Stimulated activated CD8-positive, alpha-beta memory T cell treated with anti-CD3 and anti-CD28 coated beads, Interleukin-7, amount 100 ng/mL, for 48 hours (primary cell): ENCODE measurements at regions not wholly inside any gene's neighbourhood (a gene's known extent, or its start where the extent isn't known, plus 50 kb on each side); places are given as distances from the start of the nearest gene placed in this dataset.

Source experiments
- DNase-seq, 2 donors: peaks; one replicate each; pipeline ENCODE4 v3.0.0-alpha.2; 2020; ENCODE audit warnings: low read depth in 1 of 2; ENCODE audit errors: extremely low read depth in 1 of 2

DNA sequence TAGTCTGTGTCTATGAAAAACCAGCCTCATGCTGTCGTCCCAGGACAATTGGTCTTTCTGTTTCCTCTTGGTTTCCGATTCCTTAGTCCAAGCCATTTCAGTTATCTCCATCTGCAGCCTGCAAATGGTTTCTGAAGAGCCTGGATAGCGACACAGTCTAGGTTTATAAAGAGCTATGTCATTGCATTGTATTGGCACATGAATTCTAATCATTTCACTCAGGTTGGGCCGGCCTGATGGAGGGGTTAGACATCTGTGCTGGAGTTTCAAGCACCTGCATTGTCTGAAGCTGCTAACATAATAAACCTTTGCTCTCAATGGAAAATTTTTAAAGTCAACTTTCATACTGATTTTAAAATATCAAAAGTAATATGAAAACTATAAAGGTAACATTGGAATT lies 232.6 kb upstream of the MAP3K7 start:
- no peak for DNase-seq

DNA sequence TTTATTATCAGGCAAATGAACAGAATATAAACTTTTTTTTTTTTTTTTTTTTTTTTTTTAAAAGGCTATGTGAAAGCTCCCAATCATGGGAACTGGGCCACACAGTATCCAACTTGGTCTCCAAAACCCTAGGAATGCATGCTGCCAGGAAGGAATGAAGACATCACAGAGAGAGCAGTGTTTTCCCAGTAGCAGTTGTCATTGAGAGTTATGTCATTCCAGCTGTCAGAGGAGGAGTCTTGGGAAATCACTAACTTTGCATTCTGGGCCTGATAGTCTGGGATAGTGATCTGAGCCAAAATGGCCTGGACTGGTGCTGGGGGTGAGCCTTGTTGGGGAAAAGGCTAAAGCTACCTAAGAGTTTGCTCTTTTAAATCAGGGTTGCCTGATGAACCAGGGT lies 231.3 kb upstream of the MAP3K7 start:
- no peak for DNase-seq

DNA sequence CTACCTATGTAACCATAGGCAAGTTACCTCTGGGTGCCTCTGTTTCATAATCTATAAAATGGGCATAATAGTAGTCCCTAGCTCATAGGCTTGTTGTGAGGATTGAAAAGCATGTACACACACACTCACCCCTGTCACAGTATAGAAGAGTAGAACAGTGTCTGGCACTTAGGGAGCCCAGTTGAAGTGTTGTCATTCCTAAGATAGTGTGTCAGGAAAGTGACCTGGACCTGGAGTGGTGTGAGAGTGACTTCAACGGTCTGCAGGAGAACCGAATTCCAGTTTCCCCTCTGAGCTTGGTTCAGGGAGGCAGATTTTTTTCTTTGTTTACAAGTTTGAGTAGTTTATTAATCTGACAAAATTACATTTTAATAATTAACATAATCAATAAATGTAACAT lies 229.9 kb upstream of the MAP3K7 start:
- DNase-seq: no peak

DNA sequence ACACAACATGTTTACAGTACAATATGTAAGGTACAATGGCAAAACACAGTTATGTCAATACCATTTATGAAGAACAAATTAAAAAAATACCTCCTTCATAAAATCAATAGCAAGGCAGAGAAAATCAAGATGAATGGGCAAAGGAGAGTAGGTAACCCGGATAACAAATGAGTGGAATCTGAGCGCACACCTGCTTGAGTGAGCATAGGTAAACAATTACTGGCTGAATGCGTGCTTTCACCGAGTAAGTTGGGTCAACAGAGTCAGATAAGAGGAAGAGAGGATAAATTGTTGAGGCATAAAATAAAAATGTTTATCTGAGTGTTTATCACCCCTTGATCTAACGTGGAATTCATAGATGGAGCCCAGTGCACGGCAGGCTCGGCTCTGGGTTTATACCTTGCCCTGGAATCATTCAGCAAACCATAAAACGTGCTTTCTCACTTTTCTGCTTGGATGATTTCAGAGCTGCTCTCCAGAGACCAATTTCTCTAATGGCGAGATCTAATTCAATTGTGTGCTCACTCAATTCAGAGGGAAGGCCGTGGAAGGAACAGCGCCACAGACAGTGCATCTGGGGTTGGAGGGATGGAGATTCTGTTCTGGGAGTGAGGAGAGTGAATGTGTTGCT lies 224.8 kb upstream of the MAP3K7 start:
- no peak for DNase-seq

DNA sequence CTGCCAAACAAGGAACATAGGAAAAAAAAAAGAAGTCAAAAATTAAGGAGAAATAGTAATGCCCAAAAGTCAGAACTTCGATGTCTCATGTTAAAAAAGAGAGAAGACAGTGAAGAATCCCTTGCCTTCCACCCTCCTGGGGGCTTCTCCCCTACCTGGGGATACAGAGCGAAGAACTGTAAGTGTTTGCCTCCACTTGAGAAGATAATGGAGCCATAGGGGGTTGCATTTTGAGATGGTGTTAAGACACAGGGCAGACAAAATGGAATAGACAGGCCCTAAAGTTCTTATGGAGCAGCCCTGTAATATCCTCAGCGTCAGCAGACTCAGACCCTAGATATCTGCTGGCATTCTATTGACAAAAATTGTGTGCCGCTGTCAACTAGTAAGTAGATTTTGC lies 222.2 kb upstream of the MAP3K7 start:
- DNase-seq: no peak

DNA sequence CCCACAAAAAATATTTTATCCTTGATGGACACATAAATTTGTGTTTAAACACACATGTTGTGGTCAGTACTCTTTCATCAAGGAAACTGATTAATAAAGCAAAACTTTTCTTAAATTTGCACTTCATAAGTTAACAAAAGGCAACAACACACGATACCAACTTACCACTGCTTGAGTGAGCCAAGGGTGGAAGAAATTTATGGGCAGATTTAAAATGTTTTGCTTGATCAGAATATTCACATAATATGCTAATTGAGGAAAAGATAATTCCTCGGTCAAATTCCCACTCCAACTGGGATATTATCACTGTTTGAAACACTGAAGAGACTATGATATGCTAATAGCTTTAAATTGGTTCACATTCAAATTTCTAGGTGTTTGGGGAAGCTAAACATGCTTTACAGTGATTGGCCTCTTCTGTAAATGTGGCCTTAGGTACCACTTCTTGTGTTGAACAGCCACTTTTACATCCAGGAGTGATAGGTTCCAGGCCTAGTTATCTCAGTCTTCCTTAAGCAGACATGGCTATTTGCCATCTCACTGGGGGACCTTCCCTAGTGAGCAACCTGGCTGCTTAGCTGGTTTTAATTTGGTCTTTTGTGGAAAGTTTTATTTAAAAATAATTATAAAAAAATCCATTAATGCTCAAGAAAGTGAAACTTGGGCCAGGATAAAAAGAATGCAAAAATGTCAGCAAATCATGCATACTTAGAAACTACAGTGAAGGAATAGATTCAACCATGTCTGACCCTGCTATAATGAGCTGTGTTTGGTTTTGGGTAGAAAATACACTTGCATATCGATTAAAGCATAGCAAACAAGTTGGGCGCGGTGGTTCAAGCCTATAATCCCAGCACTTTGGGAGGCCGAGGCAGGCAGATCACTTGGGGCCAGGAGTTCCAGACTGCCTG lies 221.2 kb upstream of the MAP3K7 start:
- DNase-seq: no peak

DNA sequence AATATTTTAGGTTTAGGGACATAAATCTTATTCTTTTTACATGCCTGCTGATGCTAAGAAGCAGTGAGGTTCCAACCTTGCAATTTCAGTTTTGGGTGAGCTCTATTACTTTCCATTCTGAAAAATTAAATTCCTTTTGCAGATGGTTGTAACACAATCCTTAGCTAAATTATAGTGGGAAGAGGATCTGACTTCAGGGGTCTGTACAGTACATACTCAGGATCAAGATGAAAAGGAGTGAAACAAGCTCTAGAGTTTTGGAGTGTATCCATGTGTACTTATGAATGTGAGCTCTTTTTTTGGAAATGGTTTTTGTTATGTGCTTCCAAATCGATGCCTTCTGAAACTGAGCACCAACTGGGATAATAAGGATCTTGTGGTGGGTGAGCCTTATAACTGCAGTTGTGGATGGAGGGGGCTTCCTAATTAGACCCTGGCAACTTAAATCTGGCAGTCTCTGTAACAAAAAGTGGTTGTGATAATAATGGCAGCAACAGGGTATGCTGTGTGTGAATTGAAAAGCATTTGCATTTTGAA lies 218.8 kb upstream of the MAP3K7 start:
- no peak for DNase-seq

DNA sequence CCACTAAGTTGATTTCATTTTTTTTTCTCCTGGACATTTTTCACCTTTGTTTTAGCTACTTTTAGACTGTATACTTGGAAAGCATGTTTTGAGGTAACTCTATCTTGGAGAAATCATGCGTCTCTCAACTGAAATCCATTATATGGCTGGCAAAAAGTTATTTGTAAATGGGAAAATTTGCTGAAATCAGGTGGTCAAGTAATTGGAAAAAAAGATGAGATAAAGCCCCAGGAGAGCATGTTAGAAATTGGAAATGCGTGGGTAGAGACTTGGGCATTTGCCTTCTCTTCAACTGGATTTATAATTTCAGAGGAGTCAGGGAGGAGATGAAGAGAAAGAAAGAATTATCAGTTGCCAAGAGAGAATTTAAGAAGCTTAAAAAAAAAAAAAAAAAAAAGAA lies 217.1 kb upstream of the MAP3K7 start:
- DNase-seq: no peak

DNA sequence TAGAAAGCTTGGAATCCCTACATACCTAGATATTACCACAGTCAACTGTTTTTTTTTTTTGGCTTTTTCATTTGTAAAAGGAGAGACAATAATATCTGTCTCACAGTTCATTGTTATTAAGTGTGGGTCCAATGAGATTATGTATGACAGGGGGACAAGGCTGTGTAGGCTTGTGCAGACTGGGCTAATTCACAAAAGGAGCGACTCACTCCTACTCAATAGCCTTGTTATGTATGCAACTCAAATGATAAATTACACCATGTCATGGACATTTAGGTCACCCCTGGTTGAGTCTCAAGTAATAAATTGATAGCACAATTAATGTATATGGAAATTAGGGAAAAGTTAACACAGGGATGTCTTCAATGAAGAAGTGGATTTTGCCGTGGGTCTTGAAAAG lies 208.2 kb upstream of the MAP3K7 start:
- DNase-seq: no peak

DNA sequence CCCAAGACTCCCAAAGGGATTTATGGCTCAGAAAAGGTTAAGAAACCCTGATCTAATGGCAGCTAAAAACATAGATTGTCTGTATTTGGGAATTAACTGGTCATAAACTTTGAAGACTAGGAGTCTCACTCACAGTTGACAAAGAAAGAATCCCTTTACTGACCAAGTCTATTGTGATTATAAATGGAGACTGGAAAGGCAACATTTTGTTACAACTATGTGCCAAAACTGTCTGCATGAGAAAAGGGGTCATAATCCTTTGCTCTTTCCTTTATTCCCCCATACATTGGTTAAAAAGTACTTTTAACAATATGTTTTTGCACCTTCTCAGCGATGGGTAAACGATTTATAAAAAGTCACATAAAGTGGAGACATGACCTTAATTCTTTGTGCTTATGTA lies 206.9 kb upstream of the MAP3K7 start:
- no peak for DNase-seq

DNA sequence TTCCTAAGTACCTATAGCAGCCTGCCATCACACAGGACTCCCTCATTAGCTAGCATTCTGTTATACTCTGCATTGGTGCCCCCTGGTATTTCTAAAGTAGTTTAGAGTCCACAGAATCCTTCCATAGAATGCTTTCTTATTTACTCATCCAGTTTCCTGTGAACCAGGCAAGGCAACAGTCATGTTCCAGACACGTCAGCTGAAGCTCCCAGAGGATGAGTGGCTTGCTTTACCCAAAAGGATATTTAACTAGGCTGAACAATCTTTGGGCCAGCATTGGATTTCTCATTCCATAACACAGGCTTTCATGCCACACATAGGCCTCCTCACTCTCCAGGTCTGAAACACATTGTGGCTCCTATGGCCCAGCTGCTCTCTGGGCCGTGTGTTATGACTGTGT lies 203.8 kb upstream of the MAP3K7 start:
- no peak for DNase-seq

DNA sequence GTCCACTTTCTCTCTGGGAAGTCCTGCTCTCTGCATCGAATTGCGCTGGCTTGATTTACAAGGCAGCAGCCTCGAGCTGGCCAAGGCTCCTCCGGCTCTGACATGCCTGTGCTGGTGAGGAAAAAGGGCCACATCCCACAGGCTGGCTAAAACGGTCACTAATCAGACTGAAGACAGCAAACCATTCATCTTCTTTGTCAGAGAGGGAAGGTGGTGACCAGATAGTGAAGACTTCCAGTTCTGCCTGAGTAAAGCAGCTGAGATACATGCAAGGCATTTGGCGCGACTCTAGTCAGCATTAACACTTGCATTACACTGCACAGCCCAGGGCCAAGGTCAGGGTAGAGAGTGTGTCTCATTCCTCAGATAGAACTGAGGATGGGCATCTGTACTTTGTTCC lies 203.2 kb upstream of the MAP3K7 start:
- no peak for DNase-seq

DNA sequence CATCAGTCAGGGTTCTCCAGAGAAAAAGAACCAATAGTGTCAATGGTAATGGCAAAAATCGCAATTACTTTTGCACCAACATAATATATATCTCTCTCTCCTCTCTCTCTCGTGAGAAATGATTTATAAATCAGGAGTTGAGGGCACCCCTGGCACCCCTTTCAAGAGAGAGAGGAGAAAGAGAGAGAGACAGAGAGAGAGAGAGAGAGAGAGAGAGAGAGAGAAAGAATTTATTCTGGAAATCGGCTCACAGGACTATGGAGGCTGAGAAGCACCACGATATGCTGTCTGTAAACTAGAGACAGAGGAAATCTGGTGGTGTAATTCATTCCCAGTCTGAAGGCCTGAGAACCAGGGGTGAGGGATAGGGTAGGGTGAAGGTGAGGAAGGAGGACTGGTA lies 201.9 kb upstream of the MAP3K7 start:
- DNase-seq: no peak

DNA sequence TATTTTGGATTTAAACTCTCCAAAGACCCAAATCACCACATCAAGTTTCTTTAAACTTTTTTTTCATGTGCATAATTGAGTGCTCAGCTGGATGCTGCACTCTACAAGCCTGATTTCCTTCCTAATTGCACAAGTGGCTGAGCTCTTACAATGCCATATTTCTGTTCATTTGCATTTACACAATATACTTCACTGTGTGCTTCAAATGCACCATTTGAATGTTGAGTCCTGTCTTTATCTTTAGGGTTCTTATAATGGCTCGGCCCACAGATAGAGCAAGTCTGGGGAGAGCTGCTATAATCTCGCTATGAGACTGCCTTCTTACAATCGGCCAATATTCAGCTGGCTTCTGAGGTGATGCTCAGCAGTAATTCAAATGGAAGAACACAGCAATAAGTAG lies 200.6 kb upstream of the MAP3K7 start:
- DNase-seq: no peak

DNA sequence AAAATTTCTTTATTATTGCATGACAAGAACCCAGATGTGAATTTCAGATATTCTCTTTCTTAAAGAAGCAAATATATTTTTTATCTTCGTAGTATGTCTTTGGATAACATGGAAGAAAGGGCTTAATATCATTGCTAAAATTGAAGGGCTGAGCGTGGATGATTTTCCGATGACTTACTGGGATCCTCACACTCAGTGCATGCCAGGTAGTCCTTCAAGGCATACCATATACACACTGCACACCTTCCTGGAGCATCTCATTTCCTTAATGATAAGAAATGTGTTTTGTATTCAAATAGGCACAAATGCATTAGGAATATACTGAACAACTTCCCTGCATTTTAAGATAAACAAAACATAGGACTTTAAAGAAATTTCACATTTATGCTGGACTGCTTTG lies 193.9 kb upstream of the MAP3K7 start:
- no peak for DNase-seq

DNA sequence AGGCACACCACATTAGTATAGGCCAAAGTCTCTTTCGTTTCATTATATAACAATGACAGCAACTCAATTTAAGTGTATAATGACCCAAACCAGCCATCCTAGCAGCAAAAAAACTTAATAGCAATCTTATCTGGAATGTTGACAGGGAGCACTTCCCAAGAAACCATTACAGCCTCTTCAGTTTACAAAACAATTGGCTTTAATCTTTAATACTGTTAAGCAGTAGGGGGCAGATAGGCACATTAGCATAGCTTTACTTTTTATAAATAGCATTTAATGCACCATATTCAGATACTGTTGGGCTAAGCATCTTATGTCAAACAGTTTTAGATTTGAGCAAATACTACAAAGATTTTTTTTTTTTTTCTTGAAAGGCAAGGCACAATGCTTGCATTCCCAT lies 193.3 kb upstream of the MAP3K7 start:
- DNase-seq: no peak

DNA sequence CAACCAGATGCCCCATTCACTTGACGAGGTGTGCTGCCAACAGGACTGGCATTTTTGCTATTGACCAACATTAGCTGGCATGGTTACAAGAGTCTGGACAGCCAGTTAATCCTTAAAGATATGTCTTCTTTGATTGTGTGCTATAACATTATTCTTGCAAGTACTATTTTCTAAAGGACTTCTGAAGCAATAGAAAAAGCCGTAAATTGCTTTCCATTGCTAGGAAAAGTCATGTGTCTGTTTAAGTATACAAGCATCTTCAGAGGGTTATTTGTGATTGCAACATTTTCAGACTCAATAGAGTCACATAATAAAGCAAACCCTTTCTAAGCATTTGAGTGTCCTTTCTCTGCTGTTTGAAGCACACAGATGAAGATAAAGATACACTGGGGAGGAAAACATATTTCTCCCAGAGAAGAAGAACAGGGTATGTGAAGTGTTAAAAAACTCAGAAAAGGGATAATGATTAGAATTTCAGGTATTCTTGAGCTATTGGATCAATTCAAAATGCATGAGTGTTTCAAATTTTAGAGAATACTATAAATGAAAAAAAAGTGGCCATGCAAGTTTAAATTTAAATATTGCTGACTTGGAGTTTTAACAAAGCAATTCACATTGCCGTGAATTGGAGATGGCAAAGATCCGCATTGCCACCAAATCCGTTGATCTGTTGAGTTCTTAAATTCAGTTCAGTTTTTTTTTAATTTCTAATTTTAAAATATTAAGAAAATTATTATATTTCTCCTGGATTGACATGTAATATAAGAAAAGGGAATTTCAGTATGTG lies 191.7 kb upstream of the MAP3K7 start:
- DNase-seq: no peak

DNA sequence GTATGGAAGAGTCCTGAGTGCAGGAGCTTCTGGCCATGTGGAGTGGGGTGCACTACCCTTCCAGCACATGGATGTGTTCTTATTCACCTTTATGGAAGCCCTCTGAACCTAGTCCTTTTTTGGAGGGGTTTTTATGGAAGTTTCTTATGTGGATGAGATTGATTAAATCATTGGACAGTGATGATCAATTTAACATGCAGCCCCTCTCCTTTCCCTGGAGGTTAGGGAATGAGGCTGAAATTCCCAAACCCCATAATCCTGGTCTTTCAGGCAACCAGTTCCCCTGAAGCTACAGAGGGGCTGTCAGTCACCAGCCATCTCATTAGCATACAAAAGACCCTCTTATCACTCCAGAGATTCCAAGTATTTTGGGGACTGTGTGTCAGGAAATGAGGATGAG lies 183.9 kb upstream of the MAP3K7 start:
- DNase-seq: no peak

DNA sequence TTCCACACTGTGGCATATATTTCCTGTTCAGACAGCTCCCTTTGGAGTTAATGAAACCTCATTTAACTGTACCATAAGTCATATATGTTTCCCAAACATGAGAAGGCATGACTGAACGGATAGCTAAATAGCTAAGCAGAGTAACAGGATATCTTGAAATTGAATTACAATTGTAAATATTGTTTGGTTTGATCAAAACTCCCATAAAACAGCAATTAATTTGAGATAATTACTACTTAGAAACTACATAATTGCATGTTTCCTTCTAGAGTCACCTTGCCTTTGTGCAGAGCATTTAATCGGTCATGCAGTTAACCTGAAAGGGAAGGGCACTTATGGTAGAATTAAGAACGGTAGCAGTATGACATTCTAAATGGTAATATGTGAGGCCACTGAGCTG lies 179.0 kb upstream of the MAP3K7 start:
- DNase-seq: no peak

DNA sequence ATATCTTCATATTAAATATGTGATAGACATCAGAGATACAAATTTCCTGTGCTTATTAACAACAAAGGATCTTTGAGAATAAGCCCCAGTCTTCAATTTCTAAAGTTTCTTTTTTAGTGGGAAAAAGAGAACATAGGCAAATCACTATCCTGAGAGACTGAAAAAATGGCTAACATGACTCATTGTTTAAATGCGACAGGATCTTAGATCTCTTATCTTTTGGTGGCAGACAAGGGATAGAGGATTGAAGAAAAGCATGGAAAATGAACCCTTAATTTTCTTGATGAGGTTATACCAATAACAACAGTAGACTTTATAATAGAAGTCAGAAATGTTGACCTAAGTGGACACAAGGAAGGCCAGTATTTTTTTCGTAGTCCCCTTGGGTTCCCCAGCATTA lies 178.6 kb upstream of the MAP3K7 start:
- DNase-seq: no peak

DNA sequence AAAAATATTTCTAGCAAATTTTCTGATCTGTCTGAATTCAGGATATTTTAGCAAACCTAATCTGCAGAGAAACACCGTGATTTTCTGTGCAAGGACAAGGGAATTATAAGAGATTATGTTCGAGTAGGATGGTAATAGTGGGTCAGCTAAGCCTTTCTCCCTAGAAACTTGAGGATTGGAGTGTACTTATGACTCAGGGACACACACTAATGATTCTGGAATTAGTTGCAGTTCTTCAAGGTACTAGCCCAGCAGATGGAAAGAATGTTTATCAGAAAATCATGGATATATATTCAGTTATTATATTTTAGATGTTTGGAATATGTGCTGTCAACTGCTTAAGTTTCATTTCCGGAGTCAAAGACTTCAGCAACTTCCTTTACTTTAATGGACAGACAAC lies 177.1 kb upstream of the MAP3K7 start:
- DNase-seq: no peak

DNA sequence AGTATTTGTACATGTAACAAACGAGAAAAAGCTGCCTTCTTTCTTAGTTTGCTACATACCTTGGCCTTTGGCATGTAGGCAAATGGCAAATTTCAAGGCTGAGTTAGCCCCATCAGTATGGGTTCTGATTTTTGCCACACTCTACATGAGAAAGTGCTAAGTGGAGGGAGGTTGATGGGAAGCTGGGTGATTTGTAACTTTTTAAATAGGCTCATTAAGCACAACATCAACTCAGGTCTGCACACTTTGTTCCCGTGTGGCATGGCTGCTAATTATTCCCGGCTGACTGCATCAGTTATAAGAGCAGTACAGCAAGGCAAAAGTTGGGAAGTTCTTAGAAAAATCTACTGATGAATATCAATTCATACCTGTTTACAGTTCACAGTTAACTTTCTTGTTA lies 172.8 kb upstream of the MAP3K7 start:
- DNase-seq: no peak
